ENCODE measurements at regions not wholly inside any gene's neighbourhood (a gene's known extent, or its start where the extent isn't known, plus 50 kb on each side); places are given as distances from the start of the nearest gene placed in this dataset.

DNA sequence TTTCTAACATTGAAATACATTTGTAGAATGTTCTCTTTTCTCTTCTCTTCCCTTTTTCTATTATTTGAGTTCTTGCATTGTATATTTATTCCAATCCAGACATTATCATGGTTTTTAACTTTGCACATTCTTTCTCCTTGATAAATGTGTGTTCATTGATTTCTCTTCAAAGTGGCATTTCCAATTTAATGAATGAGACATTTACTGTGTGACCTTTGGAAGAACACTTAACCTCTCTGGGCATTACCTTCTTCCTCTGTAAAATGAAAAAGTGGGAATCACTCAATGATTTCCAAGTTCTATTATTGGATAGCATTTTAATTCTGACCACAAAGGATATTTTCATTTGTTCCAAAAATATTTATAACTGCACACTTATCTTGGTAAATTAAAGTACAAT is 1095.8 kb downstream of the GALC start:
- TF ChIP-seq, protein P1, sequence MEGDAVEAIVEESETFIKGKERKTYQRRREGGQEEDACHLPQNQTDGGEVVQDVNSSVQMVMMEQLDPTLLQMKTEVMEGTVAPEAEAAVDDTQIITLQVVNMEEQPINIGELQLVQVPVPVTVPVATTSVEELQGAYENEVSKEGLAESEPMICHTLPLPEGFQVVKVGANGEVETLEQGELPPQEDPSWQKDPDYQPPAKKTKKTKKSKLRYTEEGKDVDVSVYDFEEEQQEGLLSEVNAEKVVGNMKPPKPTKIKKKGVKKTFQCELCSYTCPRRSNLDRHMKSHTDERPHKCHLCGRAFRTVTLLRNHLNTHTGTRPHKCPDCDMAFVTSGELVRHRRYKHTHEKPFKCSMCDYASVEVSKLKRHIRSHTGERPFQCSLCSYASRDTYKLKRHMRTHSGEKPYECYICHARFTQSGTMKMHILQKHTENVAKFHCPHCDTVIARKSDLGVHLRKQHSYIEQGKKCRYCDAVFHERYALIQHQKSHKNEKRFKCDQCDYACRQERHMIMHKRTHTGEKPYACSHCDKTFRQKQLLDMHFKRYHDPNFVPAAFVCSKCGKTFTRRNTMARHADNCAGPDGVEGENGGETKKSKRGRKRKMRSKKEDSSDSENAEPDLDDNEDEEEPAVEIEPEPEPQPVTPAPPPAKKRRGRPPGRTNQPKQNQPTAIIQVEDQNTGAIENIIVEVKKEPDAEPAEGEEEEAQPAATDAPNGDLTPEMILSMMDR (IDR thresholded peaks at IDR 0.05 in 2 of 3, conservative IDR thresholded peaks at IDR 0.05 in 1 of 3; ENCODE audit: control insufficient read depth in 2 of 3, extremely low read depth in 1 of 3, insufficient read depth in 1 of 3, low read depth in 3 of 3, low read length in 3 of 3), result no peak
- TF ChIP-seq MXI1 (IDR thresholded peaks at IDR 0.05; ENCODE audit: low read depth, low read length), result no peak
